ENCODE measurements at regions not wholly inside any gene's neighbourhood (a gene's known extent, or its start where the extent isn't known, plus 50 kb on each side); places are given as distances from the start of the nearest gene placed in this dataset.

- DNase-seq (no peak), ATAC-seq (no peak)
- Histone ChIP-seq H3K4me3 (no peak overlapping the region), H3K27ac (no peak overlapping the region), H3K4me1 (no peaks in the 10 kb centered on the region), H3K27me3 (no peaks in the 10 kb centered on the region), H3K9me3 (peaks cover 0 to 3% of the 10 kb centered on the region in 2 donors), H3K36me3 (no peaks in the 10 kb centered on the region)
- TF ChIP-seq, protein P1, sequence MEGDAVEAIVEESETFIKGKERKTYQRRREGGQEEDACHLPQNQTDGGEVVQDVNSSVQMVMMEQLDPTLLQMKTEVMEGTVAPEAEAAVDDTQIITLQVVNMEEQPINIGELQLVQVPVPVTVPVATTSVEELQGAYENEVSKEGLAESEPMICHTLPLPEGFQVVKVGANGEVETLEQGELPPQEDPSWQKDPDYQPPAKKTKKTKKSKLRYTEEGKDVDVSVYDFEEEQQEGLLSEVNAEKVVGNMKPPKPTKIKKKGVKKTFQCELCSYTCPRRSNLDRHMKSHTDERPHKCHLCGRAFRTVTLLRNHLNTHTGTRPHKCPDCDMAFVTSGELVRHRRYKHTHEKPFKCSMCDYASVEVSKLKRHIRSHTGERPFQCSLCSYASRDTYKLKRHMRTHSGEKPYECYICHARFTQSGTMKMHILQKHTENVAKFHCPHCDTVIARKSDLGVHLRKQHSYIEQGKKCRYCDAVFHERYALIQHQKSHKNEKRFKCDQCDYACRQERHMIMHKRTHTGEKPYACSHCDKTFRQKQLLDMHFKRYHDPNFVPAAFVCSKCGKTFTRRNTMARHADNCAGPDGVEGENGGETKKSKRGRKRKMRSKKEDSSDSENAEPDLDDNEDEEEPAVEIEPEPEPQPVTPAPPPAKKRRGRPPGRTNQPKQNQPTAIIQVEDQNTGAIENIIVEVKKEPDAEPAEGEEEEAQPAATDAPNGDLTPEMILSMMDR (IDR thresholded peaks at IDR 0.05) = no peak
- intact Hi-C loops (cut with DNase I) = no loop called here
Measured at GRCh38 chr10:2604891-2605290, 462.5 kb upstream of the PFKP start.

GRCh38 chr10:2599571-2599970, 467.8 kb upstream of the PFKP start:
- Histone ChIP-seq H3K36me3 (no peaks in the 10 kb centered on the region), H3K4me1 (no peaks in the 10 kb centered on the region), H3K9me3 (peaks cover 0 to 3% of the 10 kb centered on the region in 2 donors), H3K4me3 (no peak overlapping the region), H3K27me3 (no peaks in the 10 kb centered on the region), H3K27ac (no peak overlapping the region)
- ATAC-seq (no peak), DNase-seq (no peak)
- TF ChIP-seq, protein P1 (IDR thresholded peaks at IDR 0.05) = no peak
- intact Hi-C loops (cut with DNase I) = no loop called here

DNA sequence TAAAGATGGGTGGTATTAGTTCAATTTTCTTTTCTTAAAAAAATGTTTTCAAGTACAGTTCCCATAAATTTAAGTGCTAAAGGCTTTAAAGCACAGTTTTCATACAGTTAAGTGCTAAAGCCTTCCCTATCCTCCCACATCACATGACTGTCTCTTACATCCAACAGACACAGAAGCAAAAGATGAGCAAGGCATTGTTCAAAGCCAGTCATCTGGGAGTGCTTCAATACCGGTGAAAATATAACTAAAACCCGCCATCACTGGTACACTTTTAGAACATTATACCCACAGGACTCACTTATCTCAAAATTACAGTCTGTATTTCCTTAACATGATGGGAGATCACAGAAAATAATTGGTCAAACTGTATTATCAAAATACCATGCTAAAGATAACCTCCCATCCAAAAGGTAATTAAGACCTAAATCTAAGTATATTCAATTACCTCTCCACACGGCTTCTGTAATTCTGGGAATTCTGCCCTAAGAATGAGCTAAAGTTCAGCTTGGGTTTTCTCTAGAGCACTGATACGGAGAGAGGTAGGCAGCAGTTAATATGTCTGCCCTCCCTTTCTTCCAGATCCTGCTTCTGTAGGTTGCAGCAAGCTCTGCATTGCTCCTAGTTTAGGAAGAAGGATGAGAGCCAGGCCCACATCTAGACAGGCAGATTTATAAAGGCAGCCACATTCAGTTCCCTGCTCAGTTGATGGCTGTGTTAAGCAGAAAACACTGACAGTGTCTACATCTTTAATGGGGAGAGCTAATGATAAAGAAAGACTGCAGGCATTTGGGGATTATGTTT, 474.8 kb upstream of the PFKP start:
- DNase-seq = no peak
- Histone ChIP-seq H3K27ac (no peak overlapping the region), H3K9me3 (peaks cover 0 to 4% of the 10 kb centered on the region in 2 donors), H3K36me3 (no peaks in the 10 kb centered on the region), H3K4me1 (no peaks in the 10 kb centered on the region), H3K4me3 (no peak overlapping the region), H3K27me3 (no peaks in the 10 kb centered on the region)
- intact Hi-C loops (cut with DNase I) = no loop called here
- no peak for ATAC-seq
- TF ChIP-seq, protein P1 (IDR thresholded peaks at IDR 0.05) = no peak

GRCh38 chr10:2589196-2589595, 478.2 kb upstream of the PFKP start:
- H3K27ac ChIP-seq = no peak overlapping the region
- no peaks in the 10 kb centered on the region for H3K9me3 ChIP-seq
- TF ChIP-seq, protein P1 (IDR thresholded peaks at IDR 0.05) = no peak
- no peak for ATAC-seq
- H3K36me3 ChIP-seq = no peaks in the 10 kb centered on the region
- H3K4me1 ChIP-seq = no peaks in the 10 kb centered on the region
- intact Hi-C loops (cut with DNase I) = no loop called here
- no peak overlapping the region for H3K4me3 ChIP-seq
- H3K27me3 ChIP-seq = no peaks in the 10 kb centered on the region
- no peak for DNase-seq

DNA sequence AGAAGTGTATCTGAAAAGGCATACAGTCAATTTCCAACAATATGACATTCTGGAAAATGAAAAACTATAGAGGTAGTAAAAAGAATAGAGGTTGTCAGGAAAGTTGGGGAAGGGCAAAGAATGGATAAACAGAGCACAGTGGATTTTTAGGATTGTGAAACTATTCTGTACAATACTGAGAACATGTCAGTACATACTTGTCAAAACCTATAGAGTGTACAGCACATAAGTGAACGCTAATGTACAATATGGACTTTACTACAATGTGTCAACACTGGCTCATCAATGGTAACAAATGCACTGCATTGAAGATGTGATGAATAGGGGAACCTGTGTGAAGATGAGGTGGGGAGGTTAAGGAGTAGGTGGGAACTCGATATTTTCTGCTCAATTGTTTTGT, 483.0 kb upstream of the PFKP start:
- H3K27me3 ChIP-seq = no peaks in the 10 kb centered on the region
- TF ChIP-seq, protein P1 (IDR thresholded peaks at IDR 0.05) = no peak
- no peaks in the 10 kb centered on the region for H3K4me1 ChIP-seq
- intact Hi-C loops (cut with DNase I) = no loop called here
- DNase-seq (no peak), ATAC-seq (no peak)
- H3K27ac ChIP-seq = no peak overlapping the region
- H3K9me3 ChIP-seq = no peaks in the 10 kb centered on the region
- H3K4me3 ChIP-seq = no peak overlapping the region
- H3K36me3 ChIP-seq = no peaks in the 10 kb centered on the region
